RWPE1 (cell line): ENCODE measurements at regions not wholly inside any gene's neighbourhood (a gene's known extent, or its start where the extent isn't known, plus 50 kb on each side); places are given as distances from the start of the nearest gene placed in this dataset.

Experiments
- CTCF ChIA-PET: fragments of 350-600 bp; sonication (Branson Sonifier 250); formaldehyde crosslinking; extraction: SDS; loops from one replicate; lab custom pipeline; 2021; lab: Yijun Ruan, JAX
- POLR2A ChIA-PET: fragments of 400-600 bp; formaldehyde crosslinking; extraction: SDS; loops from one replicate; lab custom pipeline; 2020; ENCODE audit warnings: antibody characterized with exemption; ENCODE audit not compliant: low non-redundant PET; lab: Yijun Ruan, JAX
- DNase-seq: peaks from one replicate; pipeline ENCODE4 v3.0.0; 2012; ENCODE audit warnings: low spot score
- H3K27ac ChIP-seq: fragments of 450-650 bp; 2 replicates; pipeline ENCODE4 v1.5.1; 2017
- TF ChIP-seq, protein P1 (sequence below): fragments of 450-650 bp; conservative IDR thresholded peaks from 2 replicates; pipeline ENCODE4 v1.5.1; 2017; ENCODE audit warnings: low read depth, mild to moderate bottlenecking

DNA sequence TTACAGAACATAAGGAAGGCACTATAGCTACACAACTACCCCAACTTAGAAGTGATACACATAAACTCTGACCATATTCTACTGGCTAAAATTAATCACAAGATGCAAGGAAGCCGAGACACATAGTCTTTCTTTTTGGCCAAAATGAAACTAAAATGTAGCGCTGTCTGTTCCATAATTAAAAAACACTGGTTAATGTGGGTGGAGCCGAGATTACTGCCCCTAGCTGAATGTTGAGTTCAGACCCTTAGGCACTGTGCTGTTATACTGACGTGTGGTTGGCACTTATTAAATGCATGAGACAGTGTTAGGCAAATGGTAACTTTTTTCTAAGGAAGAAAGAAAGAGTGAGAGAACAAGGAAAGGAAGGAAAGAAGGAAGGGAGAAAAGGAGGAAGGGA is 254.6 kb upstream of the RND3 start:
- CTCF ChIA-PET, result no interaction called here
- H3K27ac ChIP-seq, result no peak overlapping the region
- TF ChIP-seq, protein P1, sequence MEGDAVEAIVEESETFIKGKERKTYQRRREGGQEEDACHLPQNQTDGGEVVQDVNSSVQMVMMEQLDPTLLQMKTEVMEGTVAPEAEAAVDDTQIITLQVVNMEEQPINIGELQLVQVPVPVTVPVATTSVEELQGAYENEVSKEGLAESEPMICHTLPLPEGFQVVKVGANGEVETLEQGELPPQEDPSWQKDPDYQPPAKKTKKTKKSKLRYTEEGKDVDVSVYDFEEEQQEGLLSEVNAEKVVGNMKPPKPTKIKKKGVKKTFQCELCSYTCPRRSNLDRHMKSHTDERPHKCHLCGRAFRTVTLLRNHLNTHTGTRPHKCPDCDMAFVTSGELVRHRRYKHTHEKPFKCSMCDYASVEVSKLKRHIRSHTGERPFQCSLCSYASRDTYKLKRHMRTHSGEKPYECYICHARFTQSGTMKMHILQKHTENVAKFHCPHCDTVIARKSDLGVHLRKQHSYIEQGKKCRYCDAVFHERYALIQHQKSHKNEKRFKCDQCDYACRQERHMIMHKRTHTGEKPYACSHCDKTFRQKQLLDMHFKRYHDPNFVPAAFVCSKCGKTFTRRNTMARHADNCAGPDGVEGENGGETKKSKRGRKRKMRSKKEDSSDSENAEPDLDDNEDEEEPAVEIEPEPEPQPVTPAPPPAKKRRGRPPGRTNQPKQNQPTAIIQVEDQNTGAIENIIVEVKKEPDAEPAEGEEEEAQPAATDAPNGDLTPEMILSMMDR, result no peak
- no peak for DNase-seq
- POLR2A ChIA-PET, result no interaction called here

DNA sequence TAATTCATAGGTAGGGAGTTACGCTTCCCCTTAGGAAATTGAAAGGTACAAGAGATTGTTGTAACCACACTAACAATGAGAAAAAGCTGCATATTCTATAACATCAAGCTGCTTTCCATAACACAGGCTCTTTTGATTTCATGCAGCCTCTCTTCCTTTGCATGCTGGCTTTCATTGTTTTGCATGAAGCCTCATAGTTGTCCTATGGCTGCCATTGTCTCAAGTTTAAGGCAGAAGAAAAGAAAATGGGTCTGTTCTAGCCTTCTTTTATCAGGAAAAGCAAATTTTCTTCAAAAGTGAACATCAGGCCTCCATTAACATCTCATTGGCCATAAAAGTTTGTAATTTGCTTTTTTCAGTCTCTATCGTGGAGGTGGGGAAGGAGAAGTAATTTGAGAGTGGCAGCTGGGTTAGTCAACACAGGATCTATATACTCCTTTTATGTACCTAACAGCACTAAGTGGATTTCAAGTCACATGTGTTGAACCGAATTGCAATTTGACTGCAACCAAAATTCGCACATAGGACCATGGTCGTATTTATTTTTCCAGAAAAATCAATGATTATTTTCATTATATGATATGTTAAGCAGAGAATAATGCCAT is 248.5 kb upstream of the RND3 start:
- TF ChIP-seq, protein P1, result no peak
- H3K27ac ChIP-seq, result no peak overlapping the region
- POLR2A ChIA-PET, result no interaction called here
- CTCF ChIA-PET, result no interaction called here
- DNase-seq, result no peak

DNA sequence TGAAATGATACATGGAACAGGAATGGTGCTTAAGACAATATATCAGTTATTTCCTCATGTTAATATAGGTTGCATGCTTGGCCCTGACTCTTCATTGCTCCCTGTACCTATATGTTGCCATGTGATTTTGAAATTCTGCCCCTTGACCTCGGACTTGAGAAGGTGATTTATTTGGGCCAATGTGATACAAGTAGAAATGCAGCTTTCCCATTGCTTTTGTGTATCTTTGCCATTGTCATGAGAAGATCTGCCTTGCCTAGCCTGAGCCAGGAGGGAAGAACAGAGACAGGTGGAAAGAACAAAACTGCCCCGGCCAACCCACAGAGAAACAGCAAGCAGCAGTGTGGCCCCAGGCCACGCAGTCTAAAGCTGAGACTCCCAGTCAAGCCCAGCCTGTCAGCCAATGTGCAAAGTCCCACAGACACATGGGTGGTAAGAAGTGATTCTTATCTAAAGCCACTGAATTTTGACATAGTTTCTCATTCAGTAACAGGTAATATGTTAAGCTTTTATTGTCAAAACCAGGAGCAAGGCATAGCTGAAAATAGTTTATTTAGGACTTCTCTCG is 245.7 kb upstream of the RND3 start:
- TF ChIP-seq, protein P1, result no peak
- H3K27ac ChIP-seq, result no peak overlapping the region
- DNase-seq, result no peak
- POLR2A ChIA-PET, result interaction anchor here (0.5 kb wide), 1 partner anchor 268 kb away, joined by 3 read pairs; no protein-coding TSS in a partner anchor
- CTCF ChIA-PET, result interaction anchor here (0.6 kb wide), 1 partner anchor 9 kb away, joined by 3 read pairs; no protein-coding TSS in a partner anchor

DNA sequence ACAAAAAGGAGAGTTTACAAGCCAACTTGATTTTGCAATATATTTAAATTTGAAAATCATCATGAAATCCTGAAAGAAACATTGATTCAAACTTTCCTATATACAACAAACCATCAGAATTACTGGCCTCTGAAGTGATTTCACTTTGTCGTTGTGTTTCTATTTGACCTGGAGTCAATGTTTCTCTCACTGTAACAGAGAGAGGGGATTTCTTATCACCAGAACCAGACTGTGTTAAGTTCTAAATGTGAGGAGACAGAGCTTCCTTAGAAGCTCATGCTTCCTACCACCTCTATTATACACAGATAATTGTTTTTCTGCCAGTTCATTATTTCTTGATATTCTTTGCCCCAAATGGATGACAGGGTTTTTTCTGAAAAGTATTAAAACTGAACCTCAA is 245.0 kb upstream of the RND3 start:
- no peak overlapping the region for H3K27ac ChIP-seq
- no peak for DNase-seq
- CTCF ChIA-PET, result no interaction called here
- TF ChIP-seq, protein P1, result no peak
- POLR2A ChIA-PET, result no interaction called here

DNA sequence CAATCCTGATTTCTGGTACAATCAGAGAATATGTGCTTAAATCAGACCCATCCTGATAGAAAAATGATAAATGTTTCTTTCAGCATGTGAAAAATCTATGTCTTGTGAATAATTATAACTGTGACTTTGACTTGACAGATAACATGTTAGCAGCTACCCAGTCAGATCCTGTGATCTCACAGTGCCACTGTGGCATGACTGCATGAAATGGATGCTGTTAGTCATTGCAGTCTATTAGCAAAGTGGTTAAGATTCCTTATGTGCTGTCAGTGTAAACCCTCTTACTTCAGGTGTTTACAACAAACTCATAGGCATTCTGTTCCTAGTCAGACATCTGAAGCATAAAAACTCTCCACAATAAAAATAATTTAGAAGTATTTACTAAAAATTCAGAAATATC is 244.6 kb upstream of the RND3 start:
- TF ChIP-seq, protein P1, result no peak
- CTCF ChIA-PET, result interaction anchor here (0.7 kb wide), 1 partner anchor 884 kb away, joined by 4 read pairs; no protein-coding TSS in a partner anchor
- DNase-seq, result no peak
- H3K27ac ChIP-seq, result no peak overlapping the region
- POLR2A ChIA-PET, result no interaction called here

DNA sequence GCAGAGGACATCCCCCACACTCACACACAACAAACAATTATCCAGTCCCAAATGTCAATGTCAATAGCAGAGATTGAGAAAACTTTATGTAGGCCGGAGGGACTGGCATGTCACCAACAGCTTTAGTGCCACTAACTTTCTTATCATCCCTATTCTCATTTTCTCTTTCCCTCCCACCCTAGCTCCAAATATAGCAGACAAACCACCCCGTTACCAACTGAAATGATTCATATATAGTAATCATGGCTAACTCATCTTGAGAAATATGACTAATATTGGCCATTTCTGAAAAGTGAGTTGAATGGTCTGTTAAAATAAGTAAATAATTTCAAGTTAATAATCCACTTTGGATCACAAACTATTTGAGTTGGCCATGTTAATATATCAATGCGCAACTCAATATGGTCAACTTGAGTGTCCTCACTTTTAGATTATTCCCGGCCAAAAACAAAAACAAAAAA is 242.1 kb upstream of the RND3 start:
- ChIA-PET POLR2A (no interaction called here), CTCF (no interaction called here)
- H3K27ac ChIP-seq, result no peak overlapping the region
- no peak for DNase-seq
- TF ChIP-seq, protein P1, result no peak
